Ishikawa (cell line): ENCODE measurements at regions not wholly inside any gene's neighbourhood (a gene's known extent, or its start where the extent isn't known, plus 50 kb on each side); places are given as distances from the start of the nearest gene placed in this dataset.

Experiments
- CEBPB ChIP-seq: IDR thresholded peaks from 2 replicates; pipeline ENCODE4 v1.6.1; 2012
- CREB1 ChIP-seq: IDR thresholded peaks from 2 replicates; pipeline ENCODE4 v1.6.1; 2012; ENCODE audit warnings: low read depth
- EGR1 ChIP-seq: IDR thresholded peaks from 2 replicates; pipeline ENCODE4 v1.6.1; 2012
- EP300 ChIP-seq: IDR thresholded peaks from 2 replicates; pipeline ENCODE4 v1.6.1; 2012; ENCODE audit warnings: borderline replicate concordance
- FOXM1 ChIP-seq: IDR thresholded peaks from 2 replicates; pipeline ENCODE4 v1.6.1; 2012; ENCODE audit warnings: low read depth, borderline replicate concordance
- MAX ChIP-seq: IDR thresholded peaks from 2 replicates; pipeline ENCODE4 v1.6.1; 2012
- NFIC ChIP-seq: IDR thresholded peaks from 2 replicates; pipeline ENCODE4 v1.6.1; 2012
- RAD21 ChIP-seq: IDR thresholded peaks from 2 replicates; pipeline ENCODE4 v1.6.1; 2012; ENCODE audit warnings: low read depth
- TAF1 ChIP-seq: IDR thresholded peaks from 2 replicates; pipeline ENCODE4 v1.6.1; 2012; ENCODE audit warnings: low read depth, mild to moderate bottlenecking
- TCF12 ChIP-seq: IDR thresholded peaks from 2 replicates; pipeline ENCODE4 v1.6.1; 2012; ENCODE audit warnings: low read depth
- TEAD4 ChIP-seq: IDR thresholded peaks from 2 replicates; pipeline ENCODE4 v1.6.1; 2012
- USF1 ChIP-seq: IDR thresholded peaks from 2 replicates; pipeline ENCODE4 v1.6.1; 2012
- YY1 ChIP-seq: IDR thresholded peaks from 2 replicates; pipeline ENCODE4 v1.6.1; 2012; ENCODE audit warnings: low read depth
- ZBTB7A ChIP-seq: IDR thresholded peaks from 2 replicates; pipeline ENCODE4 v1.6.1; 2012; ENCODE audit warnings: low read depth
- TF ChIP-seq, protein P1 (sequence below): IDR thresholded peaks from 2 replicates; pipeline ENCODE4 v1.6.1; 2012; ENCODE audit warnings: low read depth, mild to moderate bottlenecking

DNA sequence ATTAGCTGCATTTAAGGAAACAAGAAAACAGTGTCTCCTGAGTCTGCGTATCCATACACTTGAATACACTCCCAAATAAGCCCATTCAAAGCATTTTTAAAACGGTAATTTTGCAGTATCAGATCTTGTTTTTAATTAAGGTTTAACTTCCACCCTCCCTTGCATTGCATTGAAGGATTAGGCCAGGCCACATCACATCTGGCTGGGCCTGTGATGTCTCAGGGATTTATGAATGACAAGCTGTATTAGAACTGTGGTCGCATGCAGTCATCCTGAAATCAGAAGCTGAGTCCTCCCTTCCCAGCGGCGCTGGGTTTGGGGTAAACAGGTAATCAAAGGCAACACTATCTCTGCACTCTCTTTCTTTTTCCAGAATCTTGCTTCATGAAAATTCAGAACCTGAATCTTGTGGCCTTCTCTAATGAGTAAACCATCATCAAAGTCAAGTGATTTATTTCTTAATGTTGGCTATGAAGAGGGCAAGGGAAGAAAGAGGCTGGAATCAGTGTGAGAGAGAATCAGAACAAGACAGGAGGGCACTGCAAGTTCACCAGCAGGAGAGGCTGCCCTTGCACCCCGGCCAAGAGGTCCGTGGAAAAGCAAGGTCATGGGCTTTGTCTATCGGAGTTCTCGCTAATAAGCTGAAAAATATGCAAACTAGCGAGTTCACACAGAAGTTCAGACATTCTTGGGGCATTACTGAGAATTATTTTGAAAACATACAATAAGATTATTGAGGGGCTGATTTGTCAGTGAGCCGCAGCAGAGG lies 80.0 kb upstream of the ZSWIM6 start:
- TF ChIP-seq FOXM1 = no peak
- no peak for TF ChIP-seq EP300
- TF ChIP-seq EGR1 = no peak
- TF ChIP-seq USF1 = no peak
- TF ChIP-seq, protein P1, sequence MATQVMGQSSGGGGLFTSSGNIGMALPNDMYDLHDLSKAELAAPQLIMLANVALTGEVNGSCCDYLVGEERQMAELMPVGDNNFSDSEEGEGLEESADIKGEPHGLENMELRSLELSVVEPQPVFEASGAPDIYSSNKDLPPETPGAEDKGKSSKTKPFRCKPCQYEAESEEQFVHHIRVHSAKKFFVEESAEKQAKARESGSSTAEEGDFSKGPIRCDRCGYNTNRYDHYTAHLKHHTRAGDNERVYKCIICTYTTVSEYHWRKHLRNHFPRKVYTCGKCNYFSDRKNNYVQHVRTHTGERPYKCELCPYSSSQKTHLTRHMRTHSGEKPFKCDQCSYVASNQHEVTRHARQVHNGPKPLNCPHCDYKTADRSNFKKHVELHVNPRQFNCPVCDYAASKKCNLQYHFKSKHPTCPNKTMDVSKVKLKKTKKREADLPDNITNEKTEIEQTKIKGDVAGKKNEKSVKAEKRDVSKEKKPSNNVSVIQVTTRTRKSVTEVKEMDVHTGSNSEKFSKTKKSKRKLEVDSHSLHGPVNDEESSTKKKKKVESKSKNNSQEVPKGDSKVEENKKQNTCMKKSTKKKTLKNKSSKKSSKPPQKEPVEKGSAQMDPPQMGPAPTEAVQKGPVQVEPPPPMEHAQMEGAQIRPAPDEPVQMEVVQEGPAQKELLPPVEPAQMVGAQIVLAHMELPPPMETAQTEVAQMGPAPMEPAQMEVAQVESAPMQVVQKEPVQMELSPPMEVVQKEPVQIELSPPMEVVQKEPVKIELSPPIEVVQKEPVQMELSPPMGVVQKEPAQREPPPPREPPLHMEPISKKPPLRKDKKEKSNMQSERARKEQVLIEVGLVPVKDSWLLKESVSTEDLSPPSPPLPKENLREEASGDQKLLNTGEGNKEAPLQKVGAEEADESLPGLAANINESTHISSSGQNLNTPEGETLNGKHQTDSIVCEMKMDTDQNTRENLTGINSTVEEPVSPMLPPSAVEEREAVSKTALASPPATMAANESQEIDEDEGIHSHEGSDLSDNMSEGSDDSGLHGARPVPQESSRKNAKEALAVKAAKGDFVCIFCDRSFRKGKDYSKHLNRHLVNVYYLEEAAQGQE = no peak
- TF ChIP-seq CREB1 = no peak
- no peak for TF ChIP-seq MAX
- TF ChIP-seq TCF12 = no peak
- TF ChIP-seq NFIC = no peak
- TF ChIP-seq ZBTB7A = no peak
- no peak for TF ChIP-seq TEAD4
- no peak for TF ChIP-seq CEBPB
- TF ChIP-seq YY1 = no peak
- no peak for TF ChIP-seq RAD21
- TF ChIP-seq TAF1 = no peak

DNA sequence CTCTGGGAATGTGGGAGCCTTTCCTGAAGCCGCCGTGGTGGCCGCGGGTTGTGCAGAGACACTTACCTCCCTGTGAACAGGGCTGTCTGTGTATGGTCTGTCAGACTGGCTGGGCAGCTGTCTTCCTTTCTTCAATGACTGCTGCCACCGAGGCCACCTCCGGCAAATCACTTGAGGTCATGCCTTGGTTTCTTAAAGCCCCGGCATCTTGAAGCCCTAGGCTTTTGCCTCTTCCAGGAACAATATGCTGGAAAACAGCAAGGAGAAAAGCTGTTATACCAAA lies 79.5 kb upstream of the ZSWIM6 start:
- TF ChIP-seq MAX (no peak), YY1 (no peak), TEAD4 (no peak), NFIC (no peak), EP300 (no peak), USF1 (no peak), RAD21 (no peak), ZBTB7A (no peak), CREB1 (no peak), EGR1 (no peak), TAF1 (no peak), CEBPB (no peak), FOXM1 (no peak), TCF12 (no peak)
- TF ChIP-seq, protein P1 = no peak

GRCh38 chr5:61253547-61253946 lies 78.5 kb upstream of the ZSWIM6 start:
- no peak for TF ChIP-seq CEBPB
- TF ChIP-seq FOXM1 = no peak
- TF ChIP-seq MAX = no peak
- no peak for TF ChIP-seq EP300
- TF ChIP-seq YY1 = no peak
- TF ChIP-seq ZBTB7A = no peak
- no peak for TF ChIP-seq USF1
- TF ChIP-seq NFIC = no peak
- no peak for TF ChIP-seq RAD21
- no peak for TF ChIP-seq TCF12
- TF ChIP-seq EGR1 = no peak
- no peak for TF ChIP-seq TAF1
- TF ChIP-seq, protein P1 = no peak
- no peak for TF ChIP-seq TEAD4
- no peak for TF ChIP-seq CREB1
